Ishikawa (cell line): ENCODE measurements at regions not wholly inside any gene's neighbourhood (a gene's known extent, or its start where the extent isn't known, plus 50 kb on each side); places are given as distances from the start of the nearest gene placed in this dataset.

Source experiments
- CEBPB ChIP-seq: IDR thresholded peaks from 2 replicates; pipeline ENCODE4 v1.6.1; 2012
- EGR1 ChIP-seq: IDR thresholded peaks from 2 replicates; pipeline ENCODE4 v1.6.1; 2012
- EP300 ChIP-seq: IDR thresholded peaks from 2 replicates; pipeline ENCODE4 v1.6.1; 2012; ENCODE audit warnings: borderline replicate concordance
- FOXM1 ChIP-seq: IDR thresholded peaks from 2 replicates; pipeline ENCODE4 v1.6.1; 2012; ENCODE audit warnings: low read depth, borderline replicate concordance
- MAX ChIP-seq: IDR thresholded peaks from 2 replicates; pipeline ENCODE4 v1.6.1; 2012
- NFIC ChIP-seq: IDR thresholded peaks from 2 replicates; pipeline ENCODE4 v1.6.1; 2012
- RAD21 ChIP-seq: IDR thresholded peaks from 2 replicates; pipeline ENCODE4 v1.6.1; 2012; ENCODE audit warnings: low read depth
- REST ChIP-seq: IDR thresholded peaks from 2 replicates; pipeline ENCODE4 v1.6.1; 2012; ENCODE audit warnings: low read depth, mild to moderate bottlenecking
- TCF12 ChIP-seq: IDR thresholded peaks from 2 replicates; pipeline ENCODE4 v1.6.1; 2012; ENCODE audit warnings: low read depth
- TEAD4 ChIP-seq: IDR thresholded peaks from 2 replicates; pipeline ENCODE4 v1.6.1; 2012
- USF1 ChIP-seq: IDR thresholded peaks from 2 replicates; pipeline ENCODE4 v1.6.1; 2012
- YY1 ChIP-seq: IDR thresholded peaks from 2 replicates; pipeline ENCODE4 v1.6.1; 2012; ENCODE audit warnings: low read depth
- ZBTB7A ChIP-seq: IDR thresholded peaks from 2 replicates; pipeline ENCODE4 v1.6.1; 2012; ENCODE audit warnings: low read depth

GRCh38 chr13:73335944-73336343 lies 277.1 kb downstream of the KLF5 start:
- TF ChIP-seq REST, result no peak
- no peak for TF ChIP-seq EGR1
- no peak for TF ChIP-seq TEAD4
- no peak for TF ChIP-seq EP300
- no peak for TF ChIP-seq USF1
- no peak for TF ChIP-seq CEBPB
- no peak for TF ChIP-seq YY1
- TF ChIP-seq RAD21, result no peak
- TF ChIP-seq NFIC, result no peak
- TF ChIP-seq FOXM1, result no peak
- no peak for TF ChIP-seq MAX
- TF ChIP-seq ZBTB7A, result no peak
- no peak for TF ChIP-seq TCF12
